ENCODE measurements at regions not wholly inside any gene's neighbourhood (a gene's known extent, or its start where the extent isn't known, plus 50 kb on each side); places are given as distances from the start of the nearest gene placed in this dataset.

DNA sequence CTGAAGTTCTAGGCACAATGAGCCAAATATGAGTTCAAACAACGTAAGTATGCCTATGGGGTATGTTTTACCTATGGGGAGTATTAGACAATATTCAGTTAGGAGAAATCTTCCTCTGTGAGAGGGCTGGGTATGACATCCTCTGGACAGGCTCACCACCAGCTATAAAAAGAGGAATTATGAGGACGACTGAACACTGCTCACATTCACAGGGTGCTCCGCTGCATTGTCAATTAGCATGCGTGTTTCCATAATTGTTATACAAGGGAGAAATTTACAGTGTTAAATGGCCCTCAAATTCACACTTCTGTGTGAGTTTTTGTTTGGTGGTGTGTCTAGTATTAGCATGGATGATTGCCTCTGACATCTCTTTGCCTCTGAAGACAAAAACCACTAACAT is 700.4 kb downstream of the BCL11A start:
- TF ChIP-seq SUZ12 (IDR thresholded peaks at IDR 0.05) = no peak
- no peak for TF ChIP-seq TARDBP (IDR thresholded peaks at IDR 0.05)
- no peak for TF ChIP-seq FOXA1 (IDR thresholded peaks at IDR 0.05)
- no peak for TF ChIP-seq SP1 (IDR thresholded peaks at IDR 0.05)
- no peak for TF ChIP-seq BHLHE40 (IDR thresholded peaks at IDR 0.05; ENCODE audit: borderline replicate concordance)
- no peak for TF ChIP-seq LEF1 (IDR thresholded peaks at IDR 0.05; ENCODE audit: borderline replicate concordance)
- TF ChIP-seq FOXM1 (IDR thresholded peaks at IDR 0.05; ENCODE audit: borderline replicate concordance) = no peak
- no peak for TF ChIP-seq ARNT (IDR thresholded peaks at IDR 0.05)
- TF ChIP-seq NFRKB (IDR thresholded peaks at IDR 0.05) = no peak
- no peak for TF ChIP-seq CTBP1 (IDR thresholded peaks at IDR 0.05; ENCODE audit: borderline replicate concordance)
- TF ChIP-seq L3MBTL2 (conservative IDR thresholded peaks at IDR 0.05) = no peak
- no peak for TF ChIP-seq ZNF384 (IDR thresholded peaks at IDR 0.05)
- no peak for TF ChIP-seq HDGF (IDR thresholded peaks at IDR 0.05; ENCODE audit: borderline replicate concordance)
- TF ChIP-seq FOXK2 (IDR thresholded peaks at IDR 0.05) = no peak

All from HEK293T (cell line).